GF-D8 (cell line): ENCODE measurements at regions not wholly inside any gene's neighbourhood (a gene's known extent, or its start where the extent isn't known, plus 50 kb on each side); places are given as distances from the start of the nearest gene placed in this dataset.

ENCODE experiments used
- DNase-seq: peaks from one replicate; lab custom pipeline; 2025; lab: John Stamatoyannopoulos, UW

- DNase-seq: no peak
Measured at GRCh38 chr7:13442226-13442625, 547.2 kb downstream of the ETV1 start.

- DNase-seq: no peak
Measured at GRCh38 chr7:13447637-13448036, 541.8 kb downstream of the ETV1 start.

- no peak for DNase-seq
Measured at GRCh38 chr7:13448243-13448642, 541.2 kb downstream of the ETV1 start.

GRCh38 chr7:13449460-13449859, 540.0 kb downstream of the ETV1 start:
- no peak for DNase-seq

- no peak for DNase-seq
Measured at GRCh38 chr7:13454916-13455592, 534.4 kb downstream of the ETV1 start.

- DNase-seq: no peak
Measured at GRCh38 chr7:13457790-13458189, 531.7 kb downstream of the ETV1 start.

GRCh38 chr7:13466874-13467547, 522.5 kb downstream of the ETV1 start:
- no peak for DNase-seq

- DNase-seq: no peak
Measured at GRCh38 chr7:13476881-13477444, 512.5 kb downstream of the ETV1 start.

GRCh38 chr7:13489386-13489785, 500.1 kb downstream of the ETV1 start:
- no peak for DNase-seq

GRCh38 chr7:13496976-13497375, 492.5 kb downstream of the ETV1 start:
- no peak for DNase-seq

- no peak for DNase-seq
Measured at GRCh38 chr7:13508586-13508985, 480.9 kb downstream of the ETV1 start.

GRCh38 chr7:13518738-13519137, 470.7 kb downstream of the ETV1 start:
- DNase-seq: no peak

- DNase-seq: no peak
Measured at GRCh38 chr7:13524076-13524475, 465.4 kb downstream of the ETV1 start.

GRCh38 chr7:13532028-13532753, 457.3 kb downstream of the ETV1 start:
- no peak for DNase-seq

GRCh38 chr7:13538669-13539068, 450.8 kb downstream of the ETV1 start:
- no peak for DNase-seq

GRCh38 chr7:13540429-13540828, 449.0 kb downstream of the ETV1 start:
- DNase-seq: no peak

- no peak for DNase-seq
Measured at GRCh38 chr7:13541326-13541725, 448.1 kb downstream of the ETV1 start.

GRCh38 chr7:13542451-13542850, 447.0 kb downstream of the ETV1 start:
- DNase-seq: no peak

GRCh38 chr7:13551503-13551902, 438.0 kb downstream of the ETV1 start:
- DNase-seq: no peak

GRCh38 chr7:13560441-13560840, 429.0 kb downstream of the ETV1 start:
- DNase-seq: no peak

GRCh38 chr7:13563257-13563656, 426.2 kb downstream of the ETV1 start:
- no peak for DNase-seq

GRCh38 chr7:13563680-13564079, 425.8 kb downstream of the ETV1 start:
- no peak for DNase-seq
